HG03039 (cell line): ENCODE measurements at regions not wholly inside any gene's neighbourhood (a gene's known extent, or its start where the extent isn't known, plus 50 kb on each side); places are given as distances from the start of the nearest gene placed in this dataset.
"Not testable (repeated sequence)": the region's sequence is repeated elsewhere in the genome, so short reads cannot be mapped to it uniquely, and the experiment has no call there.

Experiments used
- ATAC-seq: cut with Tn5 transposase; IDR thresholded peaks from one replicate; pipeline ENCODE4 v1.9.1; 2021; ENCODE audit warnings: mild to moderate bottlenecking, moderate library complexity; ENCODE audit not compliant: unreplicated experiment

- no peak for ATAC-seq
These were observed 65.2 kb downstream of the DMRT2 start for GRCh38 chr9:1115370-1115769.

DNA sequence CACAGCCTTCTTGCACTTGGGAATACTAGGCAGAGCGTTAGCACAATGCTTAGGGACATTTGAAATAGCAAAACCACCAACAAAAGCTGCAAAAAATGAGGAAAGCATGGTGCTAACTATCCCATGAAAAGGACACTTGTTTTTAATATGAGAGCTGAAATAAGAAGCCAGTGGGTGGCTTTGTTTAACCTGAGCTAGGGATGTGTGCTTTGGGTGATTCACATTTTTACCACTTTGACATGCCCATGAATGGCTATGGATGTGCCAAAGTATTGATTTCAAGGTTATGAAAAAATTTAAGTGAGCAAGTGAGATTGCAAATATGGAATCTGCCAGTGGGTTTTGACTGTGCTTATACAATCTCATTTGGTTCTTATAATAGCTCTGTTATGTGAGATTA lies 67.3 kb downstream of the DMRT2 start:
- ATAC-seq, result no peak

DNA sequence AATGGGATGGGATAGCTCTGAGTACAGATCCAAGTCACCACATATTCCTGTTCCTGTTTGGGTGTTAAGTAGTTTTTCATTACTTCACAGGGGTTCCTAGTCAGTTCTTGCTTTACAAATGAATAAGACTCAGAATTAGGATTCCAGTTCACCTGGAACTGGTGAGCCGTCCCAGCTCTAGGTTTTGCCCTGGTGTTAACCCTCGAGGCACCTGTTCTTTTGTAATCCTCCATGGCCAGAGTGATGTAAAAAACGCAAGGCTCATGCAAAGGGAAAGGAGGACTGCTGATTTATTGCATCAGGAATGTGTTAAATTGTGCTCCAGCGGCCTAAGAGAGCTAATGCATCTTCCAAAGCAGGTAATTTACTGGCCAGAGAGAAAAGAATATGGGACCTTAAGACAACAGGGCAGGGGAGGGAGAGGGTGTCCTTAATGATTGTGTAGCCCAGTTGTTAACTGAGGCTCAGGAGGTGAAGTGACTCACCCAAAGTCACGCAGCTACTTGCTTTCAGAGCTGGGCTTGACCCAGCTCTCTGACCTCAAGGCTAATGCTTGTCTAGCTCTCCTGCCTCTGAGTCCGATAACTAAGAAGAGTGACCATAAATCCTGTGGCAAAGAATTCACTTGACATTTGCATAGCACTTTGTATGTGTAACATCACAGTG lies 70.5 kb downstream of the DMRT2 start:
- ATAC-seq, result no peak

GRCh38 chr9:1125741-1126140 lies 75.6 kb downstream of the DMRT2 start:
- ATAC-seq, result no peak

GRCh38 chr9:1128046-1128445 lies 77.9 kb downstream of the DMRT2 start:
- no peak for ATAC-seq

- no peak for ATAC-seq
These were observed 79.2 kb downstream of the DMRT2 start for GRCh38 chr9:1129382-1129781.

DNA sequence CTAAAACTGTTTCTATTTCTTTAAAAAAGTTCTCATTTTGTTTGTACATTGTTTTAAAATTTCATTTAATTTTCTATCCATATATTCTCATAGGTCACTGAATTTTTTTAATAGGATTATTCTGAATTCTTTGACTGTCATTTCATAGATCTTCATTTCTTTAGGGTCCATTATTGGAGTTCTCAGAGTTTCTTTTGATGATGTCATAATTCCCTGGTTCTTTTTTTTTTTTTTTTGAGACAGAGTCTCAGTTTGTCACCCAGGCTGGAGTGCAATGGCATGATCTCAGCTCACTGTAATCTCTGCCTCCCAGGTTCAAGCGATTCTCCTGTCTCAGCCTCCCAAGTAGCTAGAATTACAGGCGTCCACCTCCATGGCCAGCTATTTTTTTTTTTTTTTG lies 89.9 kb downstream of the DMRT2 start:
- no peak for ATAC-seq

DNA sequence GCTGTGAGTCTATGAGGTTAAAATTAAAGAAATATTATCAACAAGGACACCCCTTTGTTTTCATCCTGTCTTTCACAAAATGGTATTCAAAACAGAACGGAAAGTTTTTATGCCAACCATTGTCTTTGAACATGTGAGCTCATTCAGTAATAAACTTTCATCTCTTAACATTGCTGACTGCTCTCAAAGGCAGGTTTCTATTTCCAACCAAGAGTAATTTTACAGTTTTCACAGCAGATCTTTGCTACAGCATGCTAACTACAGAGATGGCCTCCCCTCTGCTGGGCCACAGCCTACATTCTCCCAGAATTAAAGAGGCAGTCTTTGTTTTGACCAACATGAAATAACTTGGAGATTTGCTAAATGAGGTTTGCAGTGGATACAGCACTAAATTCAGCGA lies 101.5 kb downstream of the DMRT2 start:
- ATAC-seq, result no peak

DNA sequence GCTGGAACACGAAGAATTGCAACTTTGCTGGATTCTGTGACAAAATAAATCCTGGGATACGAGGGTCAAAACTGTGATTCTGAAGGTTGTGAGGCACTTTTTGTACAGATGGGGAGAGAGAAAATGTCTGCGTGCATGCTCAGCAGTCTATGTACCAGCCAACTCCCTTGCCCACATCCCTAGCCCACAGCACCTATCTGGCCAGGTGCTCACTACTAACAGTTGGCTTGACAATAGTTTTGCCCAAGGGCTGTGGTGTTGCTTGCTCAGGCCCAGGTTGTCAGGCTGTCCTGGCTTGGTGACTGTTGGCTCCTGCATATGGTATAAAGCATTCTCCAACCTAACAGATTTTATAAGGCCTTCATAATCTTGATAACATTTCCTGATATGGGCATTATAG lies 102.0 kb downstream of the DMRT2 start:
- no peak for ATAC-seq

GRCh38 chr9:1154739-1155138 lies 104.6 kb downstream of the DMRT2 start:
- no peak for ATAC-seq

DNA sequence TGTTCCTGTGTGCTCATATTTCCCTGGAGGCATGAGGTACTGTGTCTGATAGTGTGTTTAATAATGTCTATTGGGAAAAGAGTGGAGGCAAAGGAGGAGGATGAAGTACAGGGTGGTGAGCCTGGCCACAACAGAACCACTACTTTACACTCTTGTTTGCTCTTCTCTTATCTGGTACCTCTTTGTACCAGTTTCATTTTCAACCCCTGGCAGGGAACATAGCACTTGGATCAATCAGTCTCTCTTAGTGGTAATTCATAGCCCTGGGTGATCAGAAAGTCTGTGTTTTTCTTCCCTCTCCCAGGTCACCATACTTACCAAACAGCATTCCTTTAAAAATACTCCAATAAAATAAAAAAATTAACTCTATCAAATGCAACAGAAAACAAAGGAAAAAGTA lies 105.4 kb downstream of the DMRT2 start:
- no peak for ATAC-seq

- ATAC-seq, result no peak
These were observed 106.8 kb downstream of the DMRT2 start for GRCh38 chr9:1156794-1157550.

DNA sequence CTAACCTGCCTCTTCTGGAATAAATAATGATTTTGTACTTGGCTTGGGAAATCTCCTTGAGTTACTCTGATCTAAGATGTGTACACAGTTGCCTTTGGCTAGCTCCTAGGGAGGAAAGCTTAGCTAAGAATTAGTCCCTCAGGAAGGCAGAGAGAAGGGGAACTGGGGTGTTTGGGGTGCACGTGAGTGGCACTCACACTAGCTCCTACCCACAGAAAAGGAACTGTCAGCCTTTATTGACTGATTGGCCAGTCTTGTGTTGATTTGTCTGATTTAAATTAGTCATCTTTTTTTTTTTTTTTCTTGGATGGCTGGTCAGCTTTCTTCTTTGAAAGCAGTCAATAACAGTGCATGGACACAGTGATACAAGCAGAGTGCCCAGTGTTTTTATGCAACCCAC lies 107.7 kb downstream of the DMRT2 start:
- no peak for ATAC-seq

DNA sequence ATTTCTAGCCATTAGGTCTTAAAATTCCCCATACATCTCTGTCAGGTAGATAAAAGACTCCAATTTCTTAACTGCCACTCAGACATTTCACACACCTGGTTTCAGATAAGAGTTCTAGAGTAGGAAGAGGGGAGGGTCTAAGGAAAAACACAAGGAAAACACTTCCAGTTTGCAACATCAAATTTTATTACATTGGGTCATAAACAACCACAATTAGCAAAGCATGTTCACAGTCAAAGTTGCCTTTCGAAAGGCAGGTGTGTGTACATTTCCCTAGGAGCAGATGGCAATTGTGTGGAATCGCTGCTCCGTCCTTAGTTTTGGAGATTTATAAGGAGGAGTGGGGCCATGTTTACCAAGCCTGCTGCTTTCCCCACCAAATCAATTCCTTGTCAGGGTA lies 120.8 kb downstream of the DMRT2 start:
- ATAC-seq, result no peak

DNA sequence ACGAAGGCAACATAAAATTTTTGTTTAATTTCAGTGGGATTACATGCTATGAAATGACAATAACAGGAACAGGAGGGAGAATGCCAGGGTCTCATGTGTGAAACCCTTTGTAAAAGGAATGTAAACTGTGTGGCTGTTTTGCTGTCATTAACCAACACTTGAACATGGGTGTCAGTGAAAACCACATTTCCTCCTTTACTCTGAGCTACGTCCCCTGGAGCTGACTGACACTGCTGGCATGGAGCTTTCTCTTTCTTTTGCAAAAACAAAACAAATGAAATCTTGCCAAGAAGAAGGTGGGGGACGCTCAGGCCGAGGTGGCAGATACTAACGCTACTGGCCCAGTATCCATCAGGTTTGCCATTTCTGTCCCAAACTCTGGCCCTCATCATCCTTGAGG lies 121.4 kb downstream of the DMRT2 start:
- ATAC-seq, result no peak

DNA sequence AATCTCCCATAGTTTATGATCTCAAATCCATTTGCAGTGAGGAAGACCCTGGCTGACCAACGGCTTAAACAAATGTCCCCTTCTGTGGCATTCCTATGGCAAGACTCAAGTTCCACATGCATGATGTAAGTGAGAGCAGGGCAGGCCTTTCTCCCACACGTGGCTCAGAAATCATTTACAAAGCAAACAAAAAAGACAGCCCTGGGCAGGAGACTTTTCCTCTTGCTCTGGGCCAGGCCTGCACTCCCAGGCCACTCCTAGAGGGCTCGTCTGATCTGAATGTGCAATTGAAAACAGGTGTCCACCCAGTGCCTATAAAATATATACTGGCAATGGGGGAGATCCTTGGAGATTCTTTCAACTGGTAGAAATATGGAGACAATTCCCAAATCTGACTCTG lies 123.1 kb downstream of the DMRT2 start:
- no peak for ATAC-seq

DNA sequence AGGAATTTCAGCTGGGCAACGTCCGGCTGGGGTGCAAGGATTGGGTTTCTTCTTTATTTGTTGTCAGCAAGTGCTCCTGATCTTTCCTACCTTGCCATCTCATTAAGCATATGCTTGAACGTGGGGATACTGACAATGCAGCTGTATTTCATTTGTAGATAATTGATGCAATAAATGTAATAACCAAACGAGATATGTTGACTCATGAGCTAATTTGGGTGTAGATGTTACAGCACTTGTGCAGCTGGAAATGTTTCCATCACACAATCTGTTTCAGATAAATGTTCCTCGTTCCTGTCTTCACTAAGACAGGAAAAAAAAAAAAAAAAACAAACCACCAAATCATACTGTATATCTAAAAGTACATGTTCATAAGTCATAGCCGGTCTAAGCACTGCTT lies 123.8 kb downstream of the DMRT2 start:
- no peak for ATAC-seq

DNA sequence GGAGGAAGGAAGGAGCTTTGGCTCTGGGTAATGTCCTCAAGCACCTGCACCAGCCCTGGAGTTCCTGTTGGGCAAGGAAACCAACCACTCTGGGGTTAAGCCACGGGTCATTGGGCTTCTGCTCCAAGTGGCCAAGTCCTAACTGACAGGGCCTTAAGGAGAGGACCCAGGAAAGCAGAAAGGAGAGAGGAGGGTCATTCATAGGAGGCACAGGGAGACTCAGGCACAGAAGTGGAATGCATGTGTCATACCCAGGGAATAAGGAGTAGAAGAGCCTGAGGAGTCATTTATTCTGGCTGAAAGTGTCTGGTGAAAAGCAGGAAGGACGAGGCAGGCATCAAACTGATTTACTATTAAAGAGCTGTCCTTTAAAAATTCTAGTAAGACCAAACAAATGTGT lies 129.2 kb downstream of the DMRT2 start:
- no peak for ATAC-seq

DNA sequence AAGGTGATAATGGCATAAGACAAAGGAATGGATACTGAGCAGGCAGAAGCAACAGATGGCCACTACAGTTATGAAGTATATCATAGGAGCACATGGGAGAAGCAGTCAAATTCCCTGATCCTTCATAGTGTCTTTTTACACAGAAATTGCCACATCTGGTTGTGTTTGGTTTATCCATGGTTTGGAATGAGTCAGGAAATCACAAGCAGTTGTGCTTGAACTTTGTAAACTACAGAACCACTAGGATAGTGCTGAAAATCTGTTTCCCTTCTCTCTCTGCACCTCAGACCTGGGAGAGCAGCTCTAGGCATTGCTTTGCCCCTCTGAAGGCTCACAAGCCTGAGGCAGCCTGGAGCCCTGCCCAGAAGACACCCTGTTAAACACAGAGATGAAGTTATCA lies 134.0 kb downstream of the DMRT2 start:
- ATAC-seq, result no peak

DNA sequence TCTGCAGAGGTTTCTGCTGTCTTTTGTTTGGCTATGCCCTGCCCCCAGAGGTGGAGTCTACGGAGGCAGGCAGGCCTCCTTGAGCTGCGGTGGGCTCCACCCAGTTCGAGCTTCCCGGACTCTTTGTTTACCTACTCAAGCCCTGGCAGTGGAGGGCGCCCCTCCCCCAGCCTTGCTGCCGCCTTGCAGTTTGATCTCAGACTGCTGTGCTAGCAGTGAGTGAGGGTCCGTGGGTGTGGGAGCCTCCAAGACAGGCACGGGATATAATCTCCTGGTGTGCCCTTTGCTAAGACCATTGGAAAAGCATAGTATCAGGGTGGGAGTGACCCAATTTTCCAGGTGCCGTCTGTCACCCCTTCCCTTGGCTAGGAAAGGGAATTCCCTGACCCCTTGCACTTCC lies 137.0 kb downstream of the DMRT2 start:
- ATAC-seq, result not testable (repeated sequence)

DNA sequence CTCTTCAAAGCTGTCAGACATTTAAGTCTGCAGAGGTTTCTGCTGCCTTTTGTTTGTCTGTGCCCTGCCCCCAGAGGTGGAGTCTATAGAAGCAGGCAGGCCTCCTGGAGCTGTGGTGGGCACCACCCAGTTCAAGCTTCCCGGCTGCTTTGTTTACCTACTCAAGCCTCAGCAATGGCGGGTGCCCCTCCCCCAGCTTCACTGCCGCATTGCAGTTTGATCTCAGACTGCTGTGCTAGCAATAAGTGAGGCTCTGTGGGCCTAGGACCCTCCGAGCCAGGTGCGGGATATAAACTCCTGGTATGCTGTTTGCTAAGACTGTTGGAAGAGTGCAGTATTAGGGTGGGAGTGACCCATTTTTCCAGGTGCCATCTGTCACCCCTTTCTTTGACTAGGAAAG lies 145.5 kb downstream of the DMRT2 start:
- ATAC-seq, result not testable (repeated sequence)

DNA sequence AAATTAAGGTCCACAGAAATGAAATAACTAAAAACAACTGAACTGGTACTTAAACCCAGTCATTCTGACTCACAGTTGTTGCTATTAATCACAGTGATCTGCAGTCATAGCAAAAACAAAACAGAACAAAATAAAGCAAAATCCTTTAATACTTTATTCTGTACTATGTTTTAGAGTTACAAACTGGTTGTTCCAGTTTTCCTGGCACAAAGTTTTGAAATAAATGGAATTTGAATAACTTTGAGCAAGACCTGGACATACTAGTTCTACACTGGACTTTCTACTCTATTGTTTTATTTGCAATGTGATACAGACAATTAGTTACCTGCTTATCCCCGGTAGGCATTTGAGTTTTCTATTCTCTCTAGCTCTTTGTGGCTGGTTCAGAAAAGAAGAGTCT lies 147.9 kb downstream of the DMRT2 start:
- ATAC-seq, result no peak

- no peak for ATAC-seq
These were observed 150.7 kb downstream of the DMRT2 start for GRCh38 chr9:1200847-1201251.
